Vagina (tissue), 2 donors: ENCODE measurements at regions not wholly inside any gene's neighbourhood (a gene's known extent, or its start where the extent isn't known, plus 50 kb on each side); places are given as distances from the start of the nearest gene placed in this dataset.
A peak's percentile ranks its signal among the peaks of the same experiment; 100 is the strongest.

Source experiments
- DNase-seq, 2 donors: peaks; one replicate each; pipeline ENCODE4 v3.0.0-alpha.2; 2017; ENCODE audit errors: extremely low spot score in 2 of 2
- H3K27ac ChIP-seq: fragments of 200-600 bp; sonication (generic); one replicate; pipeline ENCODE4 v1.5.1; 2019
- H3K27me3 ChIP-seq: fragments of 200-600 bp; sonication (generic); one replicate; pipeline ENCODE4 v1.5.1; 2019
- H3K36me3 ChIP-seq, 2 donors: fragments of 200-600 bp; sonication (generic); one replicate each; pipeline ENCODE4 v1.5.1; 2017 to 2019
- H3K4me1 ChIP-seq: fragments of 200-600 bp; sonication (generic); one replicate; pipeline ENCODE4 v1.5.1; 2019
- H3K4me3 ChIP-seq, 2 donors: fragments of 200-600 bp; sonication (generic); 1 replicate in 1 of 2; 2 replicates in 1 of 2; pipeline ENCODE4 v1.5.1; 2016 to 2019
- H3K9me3 ChIP-seq: fragments of 200-600 bp; sonication (generic); one replicate; pipeline ENCODE4 v1.5.1; 2019
- CTCF ChIP-seq, 3 experiments: fragments of 450-650 bp in 2 of 3; fragments of 200-600 bp in 1 of 3; sonication (generic) in 1 of 3; IDR thresholded peaks; one replicate each; pipeline ENCODE4 v1.5.1; 2017 to 2019; ENCODE audit warnings: antibody characterized with exemption in 3 of 3, mild to moderate bottlenecking in 2 of 3, moderate library complexity in 2 of 3
- POLR2A ChIP-seq, 2 donors: fragments of 450-650 bp; IDR thresholded peaks; one replicate each; pipeline ENCODE4 v1.6.1; 2017; ENCODE audit warnings: antibody characterized with exemption in 2 of 2, mild to moderate bottlenecking in 2 of 2, moderate library complexity in 2 of 2
- POLR2AphosphoS5 ChIP-seq, 2 donors: sonication (generic); formaldehyde crosslinking; IDR thresholded peaks; one replicate each; pipeline ENCODE4 v1.9.0; 2017; ENCODE audit warnings: antibody characterized with exemption in 2 of 2, mild to moderate bottlenecking in 2 of 2, low read depth in 1 of 2; ENCODE audit not compliant: insufficient read depth in 1 of 2
- intact Hi-C: fragments of 100-400 bp; cut with DNase I; formaldehyde crosslinking; loops from one replicate; pipeline ENCODE4 v1.15.1; 2023

- no peaks in the 10 kb centered on the region for H3K9me3 ChIP-seq
- H3K4me3 ChIP-seq = no peak overlapping the region
- H3K27ac ChIP-seq = no peak overlapping the region
- no peaks in the 10 kb centered on the region for H3K27me3 ChIP-seq
- intact Hi-C loops = no loop called here
- H3K4me1 ChIP-seq = peaks cover 19% of the 10 kb centered on the region
- TF ChIP-seq POLR2AphosphoS5 (IDR thresholded peaks at IDR 0.05; ENCODE audit: insufficient read depth in 1 of 2, low read depth in 1 of 2) (no peak), CTCF (IDR thresholded peaks at IDR 0.05) (no peak), POLR2A (IDR thresholded peaks at IDR 0.05) (no peak)
- no peak for DNase-seq
- H3K36me3 ChIP-seq = no peaks in the 10 kb centered on the region
These were observed 56.8 kb upstream of the ERRFI1 start for GRCh38 chr1:8082945-8083344.

- intact Hi-C loops = no loop called here
These were observed 52.1 kb upstream of the ERRFI1 start for GRCh38 chr1:8078176-8078671.

GRCh38 chr1:8077602-8078001 is 51.5 kb upstream of the ERRFI1 start:
- peaks cover 27% of the 10 kb centered on the region for H3K4me1 ChIP-seq

More at GRCh38 chr1:8078176-8078671, 52.1 kb upstream of the ERRFI1 start:
- H3K9me3 ChIP-seq = no peaks in the 10 kb centered on the region
- no peaks in the 10 kb centered on the region for H3K36me3 ChIP-seq
- H3K27me3 ChIP-seq = no peaks in the 10 kb centered on the region
- TF ChIP-seq POLR2A (IDR thresholded peaks at IDR 0.05) (no peak), CTCF (IDR thresholded peaks at IDR 0.05) (no peak), POLR2AphosphoS5 (IDR thresholded peaks at IDR 0.05; ENCODE audit: insufficient read depth in 1 of 2, low read depth in 1 of 2) (peak in 1 of 2 donors; percentile 57)
- no peak overlapping the region for H3K4me3 ChIP-seq
- peaks cover 28% of the 10 kb centered on the region for H3K4me1 ChIP-seq
- peak overlapping the region; percentile 71 for H3K27ac ChIP-seq
- no peak for DNase-seq

GRCh38 chr1:8077120-8077573 is 51.0 kb upstream of the ERRFI1 start:
- Histone ChIP-seq H3K4me3 (no peak overlapping the region), H3K27me3 (no peaks in the 10 kb centered on the region), H3K9me3 (no peaks in the 10 kb centered on the region), H3K27ac (peak overlapping the region; percentile 71), H3K36me3 (no peaks in the 10 kb centered on the region), H3K4me1 (peaks cover 27% of the 10 kb centered on the region)
- intact Hi-C loops = no loop called here
- TF ChIP-seq CTCF (IDR thresholded peaks at IDR 0.05) (no peak), POLR2AphosphoS5 (IDR thresholded peaks at IDR 0.05; ENCODE audit: insufficient read depth in 1 of 2, low read depth in 1 of 2) (no peak), POLR2A (IDR thresholded peaks at IDR 0.05) (no peak)
- no peak for DNase-seq

More at GRCh38 chr1:8077602-8078001, 51.5 kb upstream of the ERRFI1 start:
- Histone ChIP-seq H3K27me3 (no peaks in the 10 kb centered on the region), H3K27ac (peak overlapping the region; percentile 71), H3K4me3 (no peak overlapping the region), H3K9me3 (no peaks in the 10 kb centered on the region), H3K36me3 (no peaks in the 10 kb centered on the region)
- TF ChIP-seq CTCF (IDR thresholded peaks at IDR 0.05) (no peak), POLR2A (IDR thresholded peaks at IDR 0.05) (no peak), POLR2AphosphoS5 (IDR thresholded peaks at IDR 0.05; ENCODE audit: insufficient read depth in 1 of 2, low read depth in 1 of 2) (no peak)
- no peak for DNase-seq
- intact Hi-C loops = no loop called here

- DNase-seq = no peak
- H3K9me3 ChIP-seq = no peaks in the 10 kb centered on the region
- no peaks in the 10 kb centered on the region for H3K27me3 ChIP-seq
- intact Hi-C loops = no loop called here
- peaks cover 29% of the 10 kb centered on the region for H3K4me1 ChIP-seq
- no peaks in the 10 kb centered on the region for H3K36me3 ChIP-seq
- no peak overlapping the region for H3K27ac ChIP-seq
- TF ChIP-seq POLR2A (IDR thresholded peaks at IDR 0.05) = no peak
- TF ChIP-seq CTCF (IDR thresholded peaks at IDR 0.05) = no peak
- no peak for TF ChIP-seq POLR2AphosphoS5 (IDR thresholded peaks at IDR 0.05; ENCODE audit: insufficient read depth in 1 of 2, low read depth in 1 of 2)
- no peak overlapping the region for H3K4me3 ChIP-seq
These were observed 50.1 kb upstream of the ERRFI1 start for GRCh38 chr1:8076176-8076575.
